HEK293T (cell line): ENCODE measurements at regions not wholly inside any gene's neighbourhood (a gene's known extent, or its start where the extent isn't known, plus 50 kb on each side); places are given as distances from the start of the nearest gene placed in this dataset.
"Not testable (repeated sequence)": the region's sequence is repeated elsewhere in the genome, so short reads cannot be mapped to it uniquely, and the experiment has no call there.

Source experiments
- CTCF ChIA-PET: fragments of 350-600 bp; formaldehyde crosslinking; extraction: SDS; loops from one replicate; lab custom pipeline; 2021; ENCODE audit warnings: antibody characterized with exemption, inconsistent platforms; lab: Yijun Ruan, JAX
- POLR2A ChIA-PET: fragments of 350-600 bp; formaldehyde crosslinking; extraction: SDS; loops from one replicate; lab custom pipeline; 2020; ENCODE audit warnings: antibody characterized with exemption, inconsistent platforms; lab: Yijun Ruan, JAX
- DNase-seq: peaks from one replicate; pipeline ENCODE4 v3.0.0; 2012; ENCODE audit warnings: mixed read lengths; ENCODE audit errors: extremely low spot score
- BHLHE40 ChIP-seq: fragments of 450-650 bp; IDR thresholded peaks from 2 replicates; pipeline ENCODE4 v1.6.1; 2016; ENCODE audit warnings: mild to moderate bottlenecking, moderate library complexity, borderline replicate concordance
- FOXA1 ChIP-seq: fragments of 450-650 bp; IDR thresholded peaks from 2 replicates; pipeline ENCODE4 v1.6.1; 2016; ENCODE audit warnings: mild to moderate bottlenecking
- FOXM1 ChIP-seq: fragments of 450-650 bp; IDR thresholded peaks from 2 replicates; pipeline ENCODE4 v1.6.1; 2017; ENCODE audit warnings: mild to moderate bottlenecking, borderline replicate concordance
- L3MBTL2 ChIP-seq: fragments of 450-650 bp; conservative IDR thresholded peaks from 2 replicates; pipeline ENCODE4 v1.6.1; 2016; ENCODE audit warnings: mild to moderate bottlenecking
- LEF1 ChIP-seq: fragments of 450-650 bp; IDR thresholded peaks from 2 replicates; pipeline ENCODE4 v1.6.1; 2017; ENCODE audit warnings: mild to moderate bottlenecking, borderline replicate concordance
- NFRKB ChIP-seq: fragments of 450-650 bp; IDR thresholded peaks from 2 replicates; pipeline ENCODE4 v1.6.1; 2016; ENCODE audit warnings: mild to moderate bottlenecking, moderate library complexity
- SP1 ChIP-seq: fragments of 450-650 bp; IDR thresholded peaks from 2 replicates; pipeline ENCODE4 v1.6.1; 2017
- TF ChIP-seq, protein P1 (sequence below): fragments of 450-650 bp; IDR thresholded peaks from 2 replicates; pipeline ENCODE4 v1.6.1; 2016

DNA sequence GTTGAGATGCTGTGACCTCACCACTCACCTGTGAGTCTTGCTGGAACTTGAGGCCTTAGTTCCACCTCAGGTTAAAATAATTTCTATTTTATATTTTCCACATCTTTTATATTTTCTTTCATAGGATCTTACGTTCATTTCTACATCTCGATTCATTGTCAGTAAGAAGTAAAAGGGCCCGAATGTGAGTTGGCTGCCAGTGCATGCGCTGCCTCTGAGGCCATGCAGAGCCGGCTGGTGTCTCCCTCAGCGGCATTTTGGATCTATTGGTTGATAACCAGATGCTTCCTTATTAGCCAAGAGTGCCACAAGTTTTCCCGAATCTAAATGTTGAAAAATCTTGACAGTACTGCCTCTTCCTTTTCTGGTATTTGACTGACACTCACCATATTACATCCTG is 347.3 kb downstream of the TEX29 start:
- no peak for DNase-seq
- no peak for TF ChIP-seq BHLHE40
- TF ChIP-seq FOXM1, result no peak
- TF ChIP-seq, protein P1, sequence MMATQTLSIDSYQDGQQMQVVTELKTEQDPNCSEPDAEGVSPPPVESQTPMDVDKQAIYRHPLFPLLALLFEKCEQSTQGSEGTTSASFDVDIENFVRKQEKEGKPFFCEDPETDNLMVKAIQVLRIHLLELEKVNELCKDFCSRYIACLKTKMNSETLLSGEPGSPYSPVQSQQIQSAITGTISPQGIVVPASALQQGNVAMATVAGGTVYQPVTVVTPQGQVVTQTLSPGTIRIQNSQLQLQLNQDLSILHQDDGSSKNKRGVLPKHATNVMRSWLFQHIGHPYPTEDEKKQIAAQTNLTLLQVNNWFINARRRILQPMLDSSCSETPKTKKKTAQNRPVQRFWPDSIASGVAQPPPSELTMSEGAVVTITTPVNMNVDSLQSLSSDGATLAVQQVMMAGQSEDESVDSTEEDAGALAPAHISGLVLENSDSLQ, result no peak
- TF ChIP-seq FOXA1, result no peak
- no peak for TF ChIP-seq SP1
- TF ChIP-seq NFRKB, result no peak
- ChIA-PET POLR2A (no interaction called here), CTCF (no interaction called here)

DNA sequence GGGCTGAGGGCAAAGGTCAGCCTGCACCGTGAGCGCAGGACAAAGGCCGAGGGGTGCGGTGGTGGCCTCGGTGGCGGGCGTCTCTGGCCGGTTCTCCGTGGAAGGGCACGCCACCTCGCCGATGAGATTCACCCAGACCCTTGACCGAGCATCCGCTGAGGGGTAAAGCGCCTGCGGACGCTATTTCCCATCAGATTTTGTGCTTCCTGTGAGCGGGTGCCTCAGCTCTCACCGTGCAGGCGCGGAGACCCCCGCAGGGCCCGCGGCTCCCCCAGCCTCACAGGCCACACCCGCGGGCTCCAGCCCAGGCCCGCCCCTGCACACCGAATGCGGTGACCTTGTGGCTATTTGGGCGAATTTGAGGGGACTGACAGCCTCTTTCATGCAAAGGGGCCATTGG is 348.0 kb downstream of the TEX29 start:
- TF ChIP-seq, protein P1, result no peak
- TF ChIP-seq NFRKB (no peak), SP1 (no peak), LEF1 (no peak), L3MBTL2 (no peak), FOXM1 (no peak)
- CTCF ChIA-PET, result no interaction called here
- POLR2A ChIA-PET, result no interaction called here
- DNase-seq, result no peak

DNA sequence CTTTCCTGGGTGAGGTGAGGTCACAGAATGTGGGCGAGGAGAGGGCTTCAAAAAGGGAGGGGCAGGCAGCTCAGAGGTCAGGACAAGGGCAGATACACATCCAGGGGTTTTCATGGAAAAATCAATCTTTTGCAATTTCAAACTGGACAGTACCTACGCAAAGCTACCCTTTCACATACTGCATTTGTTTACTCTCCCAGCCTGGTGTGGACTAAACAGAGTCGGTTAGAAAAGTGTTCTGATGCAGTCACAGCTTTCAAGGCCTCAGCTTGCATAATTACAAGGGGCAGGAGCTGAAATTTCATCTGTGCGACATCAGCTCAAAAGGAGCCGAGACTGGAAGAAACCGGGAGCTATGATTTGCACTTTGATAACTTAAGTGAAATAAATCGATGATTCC is 351.8 kb downstream of the TEX29 start:
- POLR2A ChIA-PET, CTCF ChIA-PET, DNase-seq: not testable (repeated sequence)

DNA sequence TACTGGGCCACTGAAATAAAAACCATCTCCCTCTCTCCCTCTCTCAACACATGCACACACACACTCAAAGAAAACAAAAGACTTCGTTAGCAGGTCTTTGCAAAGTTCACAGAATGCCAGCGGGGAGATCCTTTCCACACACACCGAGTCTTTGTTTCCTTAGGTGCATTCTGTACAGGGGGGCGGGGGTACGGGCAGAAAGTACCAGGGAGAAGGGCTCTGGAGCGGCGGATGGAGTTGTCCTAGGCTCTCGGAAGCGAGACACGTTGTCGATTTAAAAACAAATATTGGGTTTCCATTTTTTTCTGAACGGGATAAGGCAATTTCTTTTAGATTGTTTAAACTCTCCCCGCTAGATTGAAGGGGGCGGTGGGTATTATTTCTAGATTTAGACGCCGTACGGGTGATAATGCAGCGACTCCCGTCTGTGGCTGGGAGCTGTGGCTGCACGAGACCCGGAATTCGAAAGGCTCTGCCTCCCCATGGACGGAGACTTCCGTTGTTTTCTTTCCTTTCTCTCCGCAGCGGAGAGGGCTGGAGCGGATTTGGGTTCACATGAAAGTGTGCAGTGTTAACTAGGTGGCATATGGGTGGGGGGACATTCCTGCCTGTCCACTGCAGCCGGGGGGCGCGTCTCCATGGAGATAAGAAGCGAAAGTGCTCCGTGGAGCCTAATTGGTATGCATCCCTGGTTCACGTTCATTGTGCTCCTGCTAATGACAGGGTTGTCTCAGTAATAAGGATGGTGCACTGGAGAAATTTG is 357.9 kb downstream of the TEX29 start:
- DNase-seq, POLR2A ChIA-PET, CTCF ChIA-PET: not testable (repeated sequence)

DNA sequence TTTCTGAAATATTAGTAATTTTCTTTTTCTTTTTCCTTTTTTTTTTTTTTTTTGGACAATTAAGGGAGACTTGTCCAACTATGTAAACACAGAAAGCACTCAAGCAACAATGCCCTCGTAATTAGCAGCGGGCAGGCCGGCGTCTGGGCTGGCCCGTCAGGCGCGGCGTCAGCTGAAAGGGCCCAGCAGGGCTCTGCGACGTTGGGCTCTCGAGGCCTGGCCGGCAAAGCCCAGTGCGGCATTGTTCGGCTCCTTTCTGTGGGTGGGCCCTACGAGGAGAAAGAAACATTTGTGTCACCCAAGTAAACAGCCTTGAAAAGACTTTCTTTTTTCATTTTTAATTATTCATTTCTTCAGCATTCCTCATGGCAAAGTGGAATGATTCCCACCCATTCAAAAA is 359.2 kb downstream of the TEX29 start:
- CTCF ChIA-PET, DNase-seq, POLR2A ChIA-PET: not testable (repeated sequence)

DNA sequence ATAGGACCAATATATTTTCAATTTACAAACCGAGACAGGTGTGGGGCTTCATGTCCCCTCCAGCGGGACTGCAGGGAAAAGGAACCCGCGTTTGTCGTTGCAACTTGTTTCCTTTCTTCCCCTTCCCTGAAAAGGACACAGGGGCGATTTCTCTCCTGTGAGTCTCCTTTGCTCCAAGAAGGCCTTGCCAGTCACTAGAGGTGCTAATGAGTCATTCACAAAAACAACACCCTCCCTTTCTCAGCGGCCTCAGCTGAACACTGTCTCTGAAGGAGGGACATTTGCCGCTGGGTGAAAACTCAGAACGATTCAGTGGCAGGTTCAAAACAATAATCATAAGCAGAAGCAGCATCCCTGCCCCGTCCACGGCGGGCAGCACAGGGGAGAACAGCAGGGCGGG is 359.7 kb downstream of the TEX29 start:
- POLR2A ChIA-PET, CTCF ChIA-PET, DNase-seq: not testable (repeated sequence)

DNA sequence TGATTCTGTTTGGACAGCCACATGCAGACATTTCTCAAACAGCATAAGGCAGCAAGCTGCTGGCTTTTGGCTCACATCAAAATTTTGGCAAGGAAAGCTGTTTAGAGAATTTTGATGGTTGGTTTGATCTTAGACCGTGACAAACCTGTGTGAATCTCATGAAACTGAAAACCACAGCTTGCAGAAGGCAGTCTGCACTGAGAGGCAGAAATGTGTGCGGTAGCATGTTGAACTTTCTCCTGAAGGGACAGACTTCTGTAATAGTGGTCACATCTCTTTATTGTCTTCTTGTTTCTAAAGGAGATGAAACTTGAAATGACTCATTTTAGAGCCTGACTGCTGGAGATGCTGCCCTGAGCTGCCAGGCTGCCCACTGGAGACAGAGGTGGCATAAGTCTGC is 371.6 kb downstream of the TEX29 start:
- POLR2A ChIA-PET, DNase-seq, CTCF ChIA-PET: not testable (repeated sequence)

DNA sequence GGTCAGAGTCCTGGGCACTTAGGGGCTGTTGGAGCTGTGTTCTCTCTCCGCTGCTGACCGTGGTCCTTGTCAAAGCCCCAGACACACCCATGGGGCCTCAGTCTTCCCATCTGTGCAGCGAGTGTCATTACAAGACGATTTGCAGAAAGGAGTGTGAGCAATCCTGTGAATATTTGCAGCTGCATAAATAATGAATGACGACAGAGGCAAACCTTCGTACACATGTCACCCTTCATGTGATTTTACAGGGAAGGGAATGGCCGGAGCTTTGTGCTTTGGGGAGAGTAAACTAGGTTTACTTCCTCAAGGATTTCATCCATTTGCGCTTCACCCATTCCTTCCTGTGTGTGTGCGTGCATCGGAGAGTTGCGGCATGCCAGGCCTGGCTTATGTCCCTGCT is 370.8 kb upstream of the SOX1 start:
- CTCF ChIA-PET, DNase-seq, POLR2A ChIA-PET: not testable (repeated sequence)

DNA sequence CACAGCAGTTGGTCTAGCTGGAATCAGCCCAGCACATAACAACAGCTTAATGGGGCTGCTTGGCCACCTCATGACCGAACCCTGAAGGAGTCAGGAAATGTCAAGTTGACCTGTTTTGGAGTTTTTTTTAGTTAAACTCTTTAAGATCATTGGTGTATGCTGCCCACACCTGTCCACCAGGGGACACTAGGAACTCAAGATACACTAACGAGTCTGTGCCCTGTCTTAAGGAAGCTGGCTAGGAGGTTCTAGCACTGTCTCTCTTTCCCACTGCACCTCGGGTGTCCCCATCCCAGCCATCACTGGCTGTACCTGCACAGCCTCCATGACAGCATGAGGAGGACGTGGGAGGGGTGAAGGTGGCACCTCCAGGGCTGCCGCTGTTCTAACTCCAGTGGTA is 364.9 kb upstream of the SOX1 start:
- DNase-seq, POLR2A ChIA-PET, CTCF ChIA-PET: not testable (repeated sequence)
